Spleen (tissue), 7 donors: ENCODE measurements at regions not wholly inside any gene's neighbourhood (a gene's known extent, or its start where the extent isn't known, plus 50 kb on each side); places are given as distances from the start of the nearest gene placed in this dataset.

Experiments
- POLR2A ChIP-seq, 3 donors: fragments of 450-650 bp; IDR thresholded peaks; one replicate each; pipeline ENCODE4 v1.5.1; 2017; ENCODE audit warnings: antibody characterized with exemption in 3 of 3, mild to moderate bottlenecking in 1 of 3
- POLR2AphosphoS5 ChIP-seq, 3 donors: sonication (generic); formaldehyde crosslinking; IDR thresholded peaks; one replicate each; pipeline ENCODE4 v1.5.1; 2017; ENCODE audit warnings: antibody characterized with exemption in 3 of 3
- TF ChIP-seq, protein P1 (sequence below), 11 experiments: fragments of 200-600 bp in 7 of 11; fragments of 450-650 bp in 4 of 11; sonication (generic) in 4 of 11; IDR thresholded peaks in 8 of 11; conservative IDR thresholded peaks in 3 of 11; 1 replicate in 7 of 11; 2 replicates in 4 of 11; pipeline versions ENCODE4 v1.4.0 to v1.8.0; 2016 to 2021; ENCODE audit warnings: antibody characterized with exemption in 11 of 11, inconsistent platforms in 4 of 11, mild to moderate bottlenecking in 1 of 11
- donor health status: DM: no; HTN: no; CAD: no; lungs with moderate emphysema.
- donor health status: DM: no; HTN: no; CAD: no.
- donor health status: DM: no; HTN: no; CAD: no.

DNA sequence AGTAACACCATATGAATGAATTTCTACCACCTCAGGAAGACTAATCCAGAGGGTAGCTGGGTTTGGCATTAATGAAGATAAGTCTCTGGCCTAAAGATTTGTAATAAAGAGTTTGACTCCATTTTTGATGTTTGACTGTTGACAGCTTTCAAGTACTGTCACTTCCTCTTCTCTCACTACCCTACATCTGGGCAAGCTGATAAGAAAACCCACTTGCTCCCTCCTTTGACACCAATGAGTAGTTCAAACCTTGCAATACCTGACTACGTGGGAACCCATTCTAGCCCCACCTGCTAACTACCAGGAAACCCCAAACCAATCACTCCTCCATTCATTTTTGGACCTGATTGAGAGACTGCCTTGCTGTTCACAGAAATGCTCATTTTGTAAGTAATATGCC, 621.5 kb downstream of the TENT5A start:
- TF ChIP-seq, protein P1, sequence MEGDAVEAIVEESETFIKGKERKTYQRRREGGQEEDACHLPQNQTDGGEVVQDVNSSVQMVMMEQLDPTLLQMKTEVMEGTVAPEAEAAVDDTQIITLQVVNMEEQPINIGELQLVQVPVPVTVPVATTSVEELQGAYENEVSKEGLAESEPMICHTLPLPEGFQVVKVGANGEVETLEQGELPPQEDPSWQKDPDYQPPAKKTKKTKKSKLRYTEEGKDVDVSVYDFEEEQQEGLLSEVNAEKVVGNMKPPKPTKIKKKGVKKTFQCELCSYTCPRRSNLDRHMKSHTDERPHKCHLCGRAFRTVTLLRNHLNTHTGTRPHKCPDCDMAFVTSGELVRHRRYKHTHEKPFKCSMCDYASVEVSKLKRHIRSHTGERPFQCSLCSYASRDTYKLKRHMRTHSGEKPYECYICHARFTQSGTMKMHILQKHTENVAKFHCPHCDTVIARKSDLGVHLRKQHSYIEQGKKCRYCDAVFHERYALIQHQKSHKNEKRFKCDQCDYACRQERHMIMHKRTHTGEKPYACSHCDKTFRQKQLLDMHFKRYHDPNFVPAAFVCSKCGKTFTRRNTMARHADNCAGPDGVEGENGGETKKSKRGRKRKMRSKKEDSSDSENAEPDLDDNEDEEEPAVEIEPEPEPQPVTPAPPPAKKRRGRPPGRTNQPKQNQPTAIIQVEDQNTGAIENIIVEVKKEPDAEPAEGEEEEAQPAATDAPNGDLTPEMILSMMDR (IDR thresholded peaks at IDR 0.05 in 8 of 11, conservative IDR thresholded peaks at IDR 0.05 in 3 of 11): no peak
- no peak for TF ChIP-seq POLR2AphosphoS5 (IDR thresholded peaks at IDR 0.05)
- TF ChIP-seq POLR2A (IDR thresholded peaks at IDR 0.05): no peak
